Anterior cingulate cortex (tissue), 58 donors: ENCODE measurements at regions not wholly inside any gene's neighbourhood (a gene's known extent, or its start where the extent isn't known, plus 50 kb on each side); places are given as distances from the start of the nearest gene placed in this dataset.
A peak's percentile ranks its signal among the peaks of the same experiment; 100 is the strongest.

Source experiments
- DNase-seq, 58 donors: peaks; one replicate each; lab custom pipeline; 2025; lab: John Stamatoyannopoulos, UW

DNA sequence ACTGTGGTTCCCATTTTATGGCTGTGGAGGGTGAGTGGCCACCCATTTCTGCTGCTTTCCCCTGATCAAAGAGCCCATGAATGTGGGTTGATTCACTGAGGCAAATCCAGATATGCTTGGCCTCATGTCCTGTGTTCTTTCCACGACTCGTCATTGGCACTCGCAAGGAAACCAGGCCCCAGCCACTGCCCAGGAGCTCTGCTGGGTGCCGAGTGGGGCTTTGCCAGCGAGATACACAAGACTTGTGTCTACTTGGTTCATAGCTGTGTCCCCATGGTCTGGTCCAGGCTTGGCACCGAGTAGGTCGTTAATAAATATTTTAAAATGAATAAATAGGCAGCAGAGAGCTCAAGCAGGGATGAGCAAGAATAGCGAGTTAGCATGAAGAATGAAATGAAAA is 1291.5 kb downstream of the TBC1D22A start:
- no peak for DNase-seq

DNA sequence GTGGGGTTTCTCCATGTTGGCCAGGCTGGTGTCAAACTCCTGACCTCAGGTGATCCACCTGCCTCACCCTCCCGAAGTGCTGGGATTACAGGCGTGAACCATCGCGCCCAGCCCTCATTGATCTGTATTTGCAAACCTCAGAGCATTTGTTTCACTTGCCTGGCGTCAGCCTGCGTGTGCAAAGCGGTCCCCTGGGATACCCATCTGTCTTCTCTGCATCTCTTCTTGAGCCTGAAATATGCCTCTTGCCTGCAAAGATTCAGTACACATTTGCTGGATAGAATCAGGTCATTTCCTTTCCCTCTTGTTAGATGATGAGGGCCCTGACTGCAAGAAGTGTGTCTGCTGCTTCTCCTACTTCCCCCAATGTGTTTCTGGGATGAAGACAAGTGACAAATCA is 1291.0 kb downstream of the TBC1D22A start:
- DNase-seq, result no peak

GRCh38 chr22:48052621-48052890 is 1290.1 kb downstream of the TBC1D22A start:
- no peak for DNase-seq

DNA sequence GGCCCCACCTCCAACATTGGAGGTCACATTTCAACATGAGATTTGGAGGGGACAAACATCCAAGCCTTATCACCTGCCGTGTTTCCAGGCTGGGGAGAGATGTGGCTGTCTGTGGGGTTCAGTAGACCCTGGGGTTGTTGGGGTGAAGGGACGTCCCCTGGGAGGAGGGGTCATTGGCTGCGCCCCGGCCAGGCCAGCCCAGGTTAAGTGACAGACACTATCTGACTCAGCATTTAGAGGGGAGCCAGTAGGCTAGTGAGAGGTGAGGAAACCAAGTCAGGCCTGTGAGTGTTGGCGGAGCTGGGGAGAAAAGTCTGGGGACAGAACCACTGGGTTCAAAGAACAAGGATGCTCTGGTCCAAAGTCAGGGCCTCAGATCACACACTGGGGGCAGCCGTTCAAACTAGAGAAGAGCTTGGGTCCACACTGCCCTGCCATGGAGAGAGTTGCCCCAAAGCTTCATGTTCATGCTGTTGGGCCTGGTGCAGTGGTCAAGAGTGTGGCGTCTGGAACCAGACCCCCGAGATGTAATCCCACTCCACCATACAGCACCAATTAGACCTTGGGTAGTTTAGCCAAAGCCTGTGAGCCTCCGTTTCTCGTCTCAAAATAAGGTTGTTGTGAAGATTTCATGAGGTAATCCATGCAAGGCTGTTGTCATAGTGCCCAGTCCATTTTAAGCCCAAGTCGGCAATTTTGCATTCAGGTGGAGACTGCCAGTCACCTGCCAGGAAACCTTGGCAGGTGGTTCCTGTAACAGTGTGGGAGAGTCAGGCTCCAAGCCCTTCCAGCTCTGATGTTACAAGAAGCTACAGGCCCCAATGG is 1289.6 kb downstream of the TBC1D22A start:
- no peak for DNase-seq

DNA sequence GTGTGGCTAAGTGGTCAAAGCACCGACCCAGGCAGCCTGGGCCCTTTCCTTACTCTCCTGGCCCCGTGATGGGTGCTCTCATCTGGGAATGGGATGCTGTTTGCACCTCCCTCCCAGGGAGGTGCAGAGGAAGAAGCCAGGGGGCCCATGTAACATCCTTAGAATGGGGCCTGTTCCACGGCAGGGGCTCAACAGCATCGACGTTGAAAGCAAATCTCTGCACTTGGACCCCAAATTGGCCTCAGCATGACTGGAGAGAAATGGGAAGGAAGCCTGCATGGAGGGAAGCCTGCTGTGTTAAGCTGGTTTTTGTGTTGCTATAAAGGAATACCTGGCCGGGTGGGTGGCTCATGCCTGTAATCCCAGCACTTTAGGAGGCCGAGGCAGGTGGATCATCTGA is 1288.4 kb downstream of the TBC1D22A start:
- DNase-seq, result no peak

DNA sequence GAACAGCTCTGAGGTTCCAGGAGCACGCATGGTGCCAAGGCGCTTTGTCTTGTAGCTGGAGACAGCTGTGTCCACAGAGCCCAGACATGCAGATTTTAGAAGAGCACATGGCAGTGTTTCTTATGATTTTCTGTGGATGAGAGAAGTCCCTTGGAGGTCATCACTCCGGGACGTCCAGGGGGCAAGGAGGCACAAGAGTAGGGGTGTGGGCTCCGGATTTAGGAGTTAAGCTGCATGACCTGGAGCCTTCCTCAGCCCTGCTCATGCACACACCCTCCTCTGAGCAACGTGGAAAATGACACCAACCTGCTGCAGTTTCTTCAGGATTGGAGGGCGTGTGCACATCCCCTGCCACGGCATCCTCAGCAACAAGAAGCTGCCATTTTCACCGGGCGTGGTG is 1286.7 kb downstream of the TBC1D22A start:
- DNase-seq, result no peak

DNA sequence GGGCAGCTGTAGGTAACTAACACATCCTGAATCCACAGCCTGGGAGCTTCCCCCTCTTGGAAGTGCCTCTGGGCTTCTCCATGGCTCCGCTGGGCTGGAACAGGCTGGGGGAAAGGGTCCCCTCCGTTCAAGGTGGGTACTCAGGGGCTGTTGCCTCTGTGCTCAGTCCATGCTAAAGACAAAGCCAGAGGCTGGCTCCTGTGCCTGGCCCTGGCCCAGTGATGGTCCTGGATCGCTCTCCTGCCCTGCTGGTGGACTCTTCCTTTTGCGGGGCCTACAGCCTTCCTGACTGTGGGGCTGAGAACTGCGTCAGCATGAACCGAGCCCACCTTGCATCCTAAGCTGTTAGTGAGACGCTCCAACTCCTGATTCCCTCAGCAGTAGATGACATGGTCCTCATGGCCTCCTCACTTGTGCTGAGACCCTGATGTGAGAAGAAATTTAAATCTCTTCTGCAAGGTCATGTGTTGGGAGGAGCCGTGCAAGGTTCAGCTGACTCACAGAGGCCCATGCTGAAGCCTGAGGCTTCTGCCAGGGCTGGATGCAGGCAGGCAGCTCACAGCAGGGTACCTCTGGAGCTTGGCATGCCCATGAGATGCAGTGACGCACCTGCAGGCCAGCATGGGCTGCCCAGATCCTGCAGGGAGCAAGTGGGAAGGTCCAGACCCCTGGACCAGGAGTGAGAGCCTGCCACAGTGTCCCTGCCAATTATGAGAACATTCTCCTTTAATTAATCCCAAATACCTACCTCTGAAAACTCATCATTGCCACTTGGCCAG is 1285.5 kb downstream of the TBC1D22A start:
- DNase-seq, result no peak

- DNase-seq, result no peak
Measured at GRCh38 chr22:48045369-48045768, 1282.9 kb downstream of the TBC1D22A start.

- peak in 1 of 58 donors; percentile 17 for DNase-seq
Measured at GRCh38 chr22:48044487-48045060, 1282.1 kb downstream of the TBC1D22A start.

- DNase-seq, result no peak
Measured at GRCh38 chr22:48043581-48043980, 1281.1 kb downstream of the TBC1D22A start.

- no peak for DNase-seq
Measured at GRCh38 chr22:48042621-48043395, 1280.4 kb downstream of the TBC1D22A start.

DNA sequence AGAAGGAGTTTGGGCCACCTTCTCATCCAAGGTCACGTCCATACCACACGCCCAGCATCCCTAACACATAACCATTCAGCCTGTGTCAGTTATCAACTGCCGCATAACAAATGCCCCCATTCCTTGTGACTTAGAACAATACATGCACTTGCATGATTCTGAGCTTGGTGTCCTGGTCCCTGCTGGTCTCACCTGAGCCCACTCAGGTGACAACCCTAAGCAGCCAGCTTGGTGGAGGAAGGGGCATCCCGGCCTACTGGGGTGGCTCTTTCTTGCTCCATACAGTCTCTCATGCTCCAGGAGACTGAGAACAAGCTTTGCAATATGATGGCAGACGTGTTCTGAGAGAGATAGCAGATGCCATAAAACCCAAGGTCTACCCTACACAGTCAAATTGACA is 1276.9 kb downstream of the TBC1D22A start:
- no peak for DNase-seq

GRCh38 chr22:48037618-48038017 is 1275.2 kb downstream of the TBC1D22A start:
- no peak for DNase-seq

DNA sequence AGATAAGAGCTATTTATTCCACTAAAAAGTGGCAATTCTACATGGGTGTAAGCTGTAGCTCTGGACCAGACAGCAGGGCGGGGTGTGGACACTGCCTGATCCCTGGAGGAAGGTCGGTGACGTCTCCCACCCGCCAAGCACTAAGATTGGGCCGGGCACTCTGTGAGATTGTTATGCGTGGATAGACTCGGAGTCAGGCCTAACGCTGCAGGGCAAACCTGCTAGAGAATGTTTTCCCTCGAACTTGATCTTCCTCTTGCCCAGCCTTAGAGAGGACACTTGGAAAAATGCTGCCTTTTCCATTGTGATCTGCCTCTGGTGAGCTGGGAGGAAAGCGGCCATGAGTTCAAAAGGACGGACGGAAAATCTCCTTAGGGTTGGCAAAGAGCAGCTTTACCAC is 1273.4 kb downstream of the TBC1D22A start:
- no peak for DNase-seq

- no peak for DNase-seq
Measured at GRCh38 chr22:48031589-48031988, 1269.1 kb downstream of the TBC1D22A start.

- DNase-seq, result no peak
Measured at GRCh38 chr22:48025096-48025495, 1262.6 kb downstream of the TBC1D22A start.

GRCh38 chr22:48021991-48022401 is 1259.5 kb downstream of the TBC1D22A start:
- DNase-seq, result no peak

- DNase-seq, result no peak
Measured at GRCh38 chr22:48018346-48018745, 1255.9 kb downstream of the TBC1D22A start.

DNA sequence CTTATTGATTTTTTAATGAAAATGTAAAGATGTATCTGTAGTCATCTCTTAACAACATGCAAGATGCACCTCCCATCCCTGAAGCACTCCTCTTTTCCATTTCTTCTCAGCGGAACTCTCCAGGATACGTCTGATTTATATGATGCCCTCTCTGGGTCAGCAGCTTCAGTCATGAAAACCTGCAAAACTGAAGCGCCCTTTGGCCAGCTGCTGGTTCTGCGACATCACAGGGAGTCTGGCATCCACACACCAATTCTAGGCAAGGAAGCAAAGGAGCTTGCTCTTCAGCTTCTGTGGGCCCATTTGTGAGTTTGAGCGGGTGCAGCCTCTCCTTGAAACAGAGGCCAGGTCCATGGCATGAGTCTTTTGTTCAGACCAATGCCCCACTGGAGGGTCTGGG is 1253.3 kb downstream of the TBC1D22A start:
- DNase-seq, result no peak

GRCh38 chr22:48004936-48005335 is 1242.5 kb downstream of the TBC1D22A start:
- no peak for DNase-seq

DNA sequence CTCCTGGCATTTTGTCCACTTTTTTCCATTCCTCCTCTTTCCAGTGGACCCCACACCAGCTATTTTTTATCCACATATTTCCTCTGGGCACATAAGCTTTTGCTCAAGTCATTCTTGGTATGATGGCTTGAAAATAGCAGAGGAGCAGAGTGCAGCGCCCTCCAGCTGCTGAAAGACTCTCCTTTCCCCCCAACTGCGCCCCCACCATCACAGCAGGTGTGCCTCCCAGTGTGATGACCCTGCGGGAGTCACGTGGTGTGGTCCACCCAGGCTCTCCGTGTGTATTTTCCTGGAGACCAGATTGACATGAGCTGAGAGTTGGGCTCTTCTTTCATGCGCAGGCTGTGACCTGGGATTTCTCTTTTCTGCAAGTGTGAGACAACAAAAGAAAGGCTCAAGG is 1241.6 kb downstream of the TBC1D22A start:
- no peak for DNase-seq
